HEK293 (cell line): ENCODE measurements at regions not wholly inside any gene's neighbourhood (a gene's known extent, or its start where the extent isn't known, plus 50 kb on each side); places are given as distances from the start of the nearest gene placed in this dataset.

ENCODE experiments used
- CTCF ChIA-PET: fragments of 350-600 bp; formaldehyde crosslinking; extraction: SDS; loops from one replicate; lab custom pipeline; 2021; ENCODE audit warnings: antibody characterized with exemption; lab: Yijun Ruan, JAX
- POLR2A ChIA-PET: fragments of 300-600 bp; formaldehyde crosslinking; extraction: SDS; loops from one replicate; lab custom pipeline; 2020; ENCODE audit warnings: antibody characterized with exemption, inconsistent platforms; lab: Yijun Ruan, JAX
- H3K27ac ChIP-seq: fragments of 200-500 bp; sonication (Bioruptor generic); 2 replicates; pipeline ENCODE4 v1.5.1; 2014; ENCODE audit warnings: low read depth, low read length, control low read depth, inconsistent platforms; ENCODE audit errors: extremely low read depth
- H3K36me3 ChIP-seq, 2 experiments: fragments of 200-500 bp in 1 of 2; sonication (Bioruptor generic) in 1 of 2; 1 replicate in 1 of 2; 2 replicates in 1 of 2; pipeline ENCODE4 v1.5.1; 2014 to 2017; ENCODE audit warnings: inconsistent platforms in 2 of 2, low read length in 2 of 2; ENCODE audit not compliant: control insufficient read depth in 2 of 2, insufficient read depth in 1 of 2
- H3K4me1 ChIP-seq: fragments of 200-500 bp; sonication (Bioruptor generic); 2 replicates; pipeline ENCODE4 v1.5.1; 2014; ENCODE audit warnings: mild to moderate bottlenecking, low read length, inconsistent platforms; ENCODE audit not compliant: control insufficient read depth, insufficient read depth
- H3K4me3 ChIP-seq: 2 replicates; pipeline ENCODE4 v1.5.1; 2011; ENCODE audit warnings: low read depth, mild to moderate bottlenecking, control low read depth, low read length, moderate library complexity
- H3K9me3 ChIP-seq: fragments of 200-500 bp; sonication (Bioruptor generic); 2 replicates; pipeline ENCODE4 v1.5.1; 2014; ENCODE audit warnings: low read depth, low read length, inconsistent platforms; ENCODE audit not compliant: control insufficient read depth, insufficient read depth
- ELK4 ChIP-seq: IDR thresholded peaks from 2 replicates; pipeline ENCODE4 v1.6.1; 2011; ENCODE audit warnings: mild to moderate bottlenecking, low read depth, low read length, borderline replicate concordance
- KLF17 ChIP-seq: fragments of 450-650 bp; formaldehyde crosslinking; IDR thresholded peaks from 2 replicates; pipeline ENCODE4 v1.5.1; 2016; ENCODE audit warnings: missing biosample characterization, missing genetic modification characterization
- MEIS1 ChIP-seq: sonication (generic); formaldehyde crosslinking; IDR thresholded peaks from 2 replicates; pipeline ENCODE4 v1.8.1; 2022; ENCODE audit warnings: missing genetic modification reagents, mild to moderate bottlenecking, borderline replicate concordance
- SCRT1 ChIP-seq: fragments of 450-650 bp; formaldehyde crosslinking; IDR thresholded peaks from 2 replicates; pipeline ENCODE4 v1.5.1; 2016; ENCODE audit warnings: missing biosample characterization, missing genetic modification characterization, borderline replicate concordance
- SP3 ChIP-seq: fragments of 450-650 bp; formaldehyde crosslinking; IDR thresholded peaks from 2 replicates; pipeline ENCODE4 v1.5.1; 2016; ENCODE audit warnings: missing biosample characterization, missing genetic modification characterization
- TRIM28 ChIP-seq: IDR thresholded peaks from 2 replicates; pipeline ENCODE4 v1.6.1; 2011; ENCODE audit warnings: low read length, control low read depth, borderline replicate concordance
- ZNF169 ChIP-seq: fragments of 450-650 bp; formaldehyde crosslinking; IDR thresholded peaks from 2 replicates; pipeline ENCODE4 v1.5.1; 2016; ENCODE audit warnings: missing biosample characterization, missing genetic modification characterization
- ZNF175 ChIP-seq: fragments of 450-650 bp; formaldehyde crosslinking; IDR thresholded peaks from 2 replicates; pipeline ENCODE4 v1.5.1; 2016; ENCODE audit warnings: missing biosample characterization, missing genetic modification characterization
- ZNF19 ChIP-seq: fragments of 450-650 bp; formaldehyde crosslinking; IDR thresholded peaks from 2 replicates; pipeline ENCODE4; 2016; ENCODE audit warnings: missing biosample characterization, missing genetic modification characterization, low read depth
- ZNF324 ChIP-seq: fragments of 450-650 bp; formaldehyde crosslinking; IDR thresholded peaks from 2 replicates; pipeline ENCODE4 v1.5.1; 2016; ENCODE audit warnings: missing biosample characterization, missing genetic modification characterization
- ZNF362 ChIP-seq: fragments of 450-650 bp; formaldehyde crosslinking; IDR thresholded peaks from 2 replicates; pipeline ENCODE4 v1.5.1; 2016; ENCODE audit warnings: missing biosample characterization, missing genetic modification characterization
- ZNF518A ChIP-seq: fragments of 450-650 bp; formaldehyde crosslinking; conservative IDR thresholded peaks from 2 replicates; pipeline ENCODE4 v1.5.1; 2016; ENCODE audit warnings: low read depth, missing biosample characterization, missing genetic modification characterization
- ZNF561 ChIP-seq: fragments of 450-650 bp; IDR thresholded peaks from 2 replicates; pipeline ENCODE4 v1.5.1; 2018; ENCODE audit warnings: missing biosample characterization, missing genetic modification characterization, borderline replicate concordance
- ZNF580 ChIP-seq: fragments of 450-650 bp; formaldehyde crosslinking; IDR thresholded peaks from 2 replicates; pipeline ENCODE4 v1.5.1; 2016; ENCODE audit warnings: missing biosample characterization, missing genetic modification characterization
- ZNF768 ChIP-seq: fragments of 450-650 bp; formaldehyde crosslinking; IDR thresholded peaks from 2 replicates; pipeline ENCODE4 v1.5.1; 2018; ENCODE audit warnings: missing biosample characterization, mild to moderate bottlenecking, missing genetic modification characterization
- ZSCAN16 ChIP-seq: fragments of 450-650 bp; formaldehyde crosslinking; IDR thresholded peaks from 2 replicates; pipeline ENCODE4 v1.5.1; 2016; ENCODE audit warnings: missing biosample characterization, missing genetic modification characterization
- ZXDB ChIP-seq: fragments of 450-650 bp; formaldehyde crosslinking; IDR thresholded peaks from 2 replicates; pipeline ENCODE4 v1.5.1; 2016; ENCODE audit warnings: missing biosample characterization, missing genetic modification characterization

- no peak for TF ChIP-seq ZNF169 (tag by site-specific recombination)
- TF ChIP-seq ZNF324 (tag by site-specific recombination), result no peak
- TF ChIP-seq ZXDB (tag by site-specific recombination), result no peak
- no peak for TF ChIP-seq ELK4
- no peak for TF ChIP-seq SCRT1 (tag by site-specific recombination)
- no peak for TF ChIP-seq ZNF19 (tag by site-specific recombination)
- no peak for TF ChIP-seq TRIM28
- TF ChIP-seq ZNF518A (tag by site-specific recombination), result no peak
- TF ChIP-seq ZNF561, result no peak
- H3K4me3 ChIP-seq, result no peak overlapping the region
- ChIA-PET POLR2A (no interaction called here), CTCF (no interaction called here)
- no peaks in the 10 kb centered on the region for H3K36me3 ChIP-seq
- no peaks in the 10 kb centered on the region for H3K9me3 ChIP-seq
- H3K4me1 ChIP-seq, result no peaks in the 10 kb centered on the region
- no peak overlapping the region for H3K27ac ChIP-seq
Observed at GRCh38 chr12:114944736-114945135, 260.8 kb upstream of the TBX3 start.

- Histone ChIP-seq H3K4me3 (no peak overlapping the region), H3K36me3 (no peaks in the 10 kb centered on the region), H3K9me3 (no peaks in the 10 kb centered on the region), H3K4me1 (no peaks in the 10 kb centered on the region), H3K27ac (no peak overlapping the region)
- CTCF ChIA-PET, result interaction anchor here (0.6 kb wide), 2 partner anchors 10 to 1681 kb away, joined by 3 read pairs; no protein-coding TSS in a partner anchor
- no peak for TF ChIP-seq MEIS1
- no peak for TF ChIP-seq ZNF175 (tag by site-specific recombination)
- no peak for TF ChIP-seq ZNF362 (tag by site-specific recombination)
- TF ChIP-seq ZNF768 (tag by site-specific recombination), result no peak
- no peak for TF ChIP-seq ZSCAN16
- no peak for TF ChIP-seq ZNF518A (tag by site-specific recombination)
- no peak for TF ChIP-seq SP3
- TF ChIP-seq ZNF580 (tag by site-specific recombination), result no peak
- TF ChIP-seq KLF17 (tag by site-specific recombination), result no peak
- TF ChIP-seq ZNF169 (tag by site-specific recombination), result no peak
- POLR2A ChIA-PET, result no interaction called here
Observed at GRCh38 chr12:114943601-114944000, 259.6 kb upstream of the TBX3 start.
